GM13977 (cell line): ENCODE measurements at regions not wholly inside any gene's neighbourhood (a gene's known extent, or its start where the extent isn't known, plus 50 kb on each side); places are given as distances from the start of the nearest gene placed in this dataset.
A peak's percentile ranks its signal among the peaks of the same experiment; 100 is the strongest.

Source experiments
- DNase-seq: peaks from one replicate; pipeline ENCODE4 v3.0.0; 2012; ENCODE audit warnings: low spot score
- CTCF ChIP-seq: IDR thresholded peaks from 2 replicates; pipeline ENCODE4 v1.5.1; 2012; ENCODE audit warnings: mild to moderate bottlenecking, control low read depth; ENCODE audit not compliant: insufficient read depth; ENCODE audit errors: extremely low read depth, missing control alignments
- in situ Hi-C: fragments of 300-500 bp; cut with MboI; formaldehyde crosslinking; loops from one replicate; pipeline ENCODE4 v1.12.0; 2022; ENCODE audit warnings: low sequenced_read_pairs, low pct_unique_long_range_greater_than_20kb, mixed read lengths, inconsistent platforms; ENCODE audit not compliant: unreplicated experiment

DNA sequence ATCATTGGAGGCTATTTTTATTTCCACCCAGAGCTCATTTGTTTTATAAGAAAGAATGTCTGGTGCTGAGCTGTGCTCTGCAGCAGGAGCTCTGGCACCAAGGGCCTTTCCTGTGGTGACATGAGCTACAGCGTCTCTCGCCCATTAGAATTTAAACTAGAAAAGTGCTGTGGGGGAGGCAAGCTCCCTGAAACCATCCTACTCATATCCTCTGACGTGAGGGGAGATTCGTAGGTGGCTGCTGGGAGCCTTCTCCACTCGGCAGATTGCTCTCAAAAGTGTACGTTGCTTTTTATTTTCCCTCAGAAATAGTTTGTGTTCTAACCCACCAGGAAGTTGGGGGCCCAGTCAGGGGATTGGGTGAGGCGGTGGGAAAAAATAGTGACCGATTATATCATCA, 76.3 kb upstream of the ARHGEF3 start:
- DNase-seq, result peak; percentile 54
- no peak for TF ChIP-seq CTCF
- in situ Hi-C loops, result no loop called here

- no peak for TF ChIP-seq CTCF
- DNase-seq, result no peak
- in situ Hi-C loops, result no loop called here
These were observed 75.2 kb upstream of the ARHGEF3 start for GRCh38 chr3:56876916-56877315.

DNA sequence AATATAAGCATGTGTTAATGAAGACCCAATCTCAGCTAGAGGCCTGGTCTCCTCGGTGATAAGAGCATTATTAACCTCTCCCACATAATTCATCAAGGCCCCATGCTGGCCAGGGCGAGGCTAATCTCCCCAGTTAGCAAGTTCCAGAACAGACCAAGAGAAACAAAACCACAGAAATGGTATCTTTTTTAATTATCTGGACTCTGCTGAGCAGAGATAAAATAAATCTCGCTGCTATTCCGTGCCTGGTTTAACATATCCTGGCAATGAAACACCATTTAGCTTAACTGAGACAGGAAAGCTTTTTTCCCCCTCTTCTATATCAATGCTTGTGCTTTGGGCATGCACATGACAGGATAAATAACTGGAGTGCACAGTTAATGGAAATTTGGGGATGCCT, 72.5 kb upstream of the ARHGEF3 start:
- in situ Hi-C loops, result no loop called here
- no peak for DNase-seq
- TF ChIP-seq CTCF, result no peak

GRCh38 chr3:56870436-56870835, 68.7 kb upstream of the ARHGEF3 start:
- in situ Hi-C loops, result no loop called here
- no peak for TF ChIP-seq CTCF

GRCh38 chr3:56869157-56869889, 67.6 kb upstream of the ARHGEF3 start:
- no peak for TF ChIP-seq CTCF
- DNase-seq, result no peak
- in situ Hi-C loops, result no loop called here

More at GRCh38 chr3:56870436-56870835, 68.7 kb upstream of the ARHGEF3 start:
- DNase-seq, result no peak

- TF ChIP-seq CTCF, result no peak
- in situ Hi-C loops, result no loop called here
- DNase-seq, result no peak
These were observed 67.0 kb upstream of the ARHGEF3 start for GRCh38 chr3:56868706-56869105.
